HUES6 (cell line): ENCODE measurements at regions not wholly inside any gene's neighbourhood (a gene's known extent, or its start where the extent isn't known, plus 50 kb on each side); places are given as distances from the start of the nearest gene placed in this dataset.

Source experiments
- H3K27ac ChIP-seq: 2 replicates; pipeline ENCODE4 v1.7.0; 2013; ENCODE audit warnings: low read depth, mild to moderate bottlenecking, low read length, inconsistent platforms
- H3K27me3 ChIP-seq: 2 replicates; pipeline ENCODE4 v1.6.1; 2013; ENCODE audit warnings: low read length; ENCODE audit not compliant: control insufficient read depth, insufficient read depth
- H3K36me3 ChIP-seq: 2 replicates; pipeline ENCODE4 v1.6.1; 2013; ENCODE audit warnings: low read length; ENCODE audit not compliant: control insufficient read depth, insufficient read depth
- H3K4me1 ChIP-seq: 2 replicates; pipeline ENCODE4 v1.6.1; 2013; ENCODE audit warnings: low read length; ENCODE audit not compliant: control insufficient read depth, insufficient read depth
- H3K4me3 ChIP-seq: 2 replicates; pipeline ENCODE4 v1.5.1; 2013; ENCODE audit warnings: low read depth, low read length
- H3K9ac ChIP-seq: one replicate; pipeline ENCODE4 v1.6.1; 2013; ENCODE audit warnings: mild to moderate bottlenecking, low read length
- H3K9me3 ChIP-seq: 2 replicates; pipeline ENCODE4 v1.6.1; 2013; ENCODE audit warnings: low read depth, low read length; ENCODE audit not compliant: control insufficient read depth, insufficient read depth

DNA sequence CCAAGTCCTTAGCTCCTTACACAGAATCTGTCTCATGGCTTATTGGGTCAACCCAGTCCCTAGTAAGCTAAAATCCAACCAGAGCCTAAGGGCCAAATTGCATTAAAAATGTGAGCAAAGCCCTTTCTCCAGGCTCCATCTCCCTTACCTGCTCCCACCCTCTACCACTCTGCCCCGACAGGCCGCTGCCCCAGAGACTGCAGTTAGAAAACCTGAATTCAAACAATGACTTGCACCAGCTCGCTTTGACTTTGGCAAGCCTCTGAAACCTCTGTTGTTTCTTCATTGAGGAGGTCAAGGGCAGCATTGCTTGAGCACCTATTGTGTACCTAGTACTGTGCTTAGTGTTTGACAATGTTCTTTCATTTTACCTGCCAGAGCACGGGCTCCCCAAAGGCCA lies 188.1 kb upstream of the PMEPA1 start:
- no peak overlapping the region for H3K4me3 ChIP-seq
- H3K36me3 ChIP-seq: no peaks in the 10 kb centered on the region
- H3K9me3 ChIP-seq: no peaks in the 10 kb centered on the region
- H3K27me3 ChIP-seq: no peaks in the 10 kb centered on the region
- H3K4me1 ChIP-seq: peaks cover 15% of the 10 kb centered on the region; the same call in 1 of the 2 replicates
- H3K9ac ChIP-seq: no peak overlapping the region
- H3K27ac ChIP-seq: no peak overlapping the region

DNA sequence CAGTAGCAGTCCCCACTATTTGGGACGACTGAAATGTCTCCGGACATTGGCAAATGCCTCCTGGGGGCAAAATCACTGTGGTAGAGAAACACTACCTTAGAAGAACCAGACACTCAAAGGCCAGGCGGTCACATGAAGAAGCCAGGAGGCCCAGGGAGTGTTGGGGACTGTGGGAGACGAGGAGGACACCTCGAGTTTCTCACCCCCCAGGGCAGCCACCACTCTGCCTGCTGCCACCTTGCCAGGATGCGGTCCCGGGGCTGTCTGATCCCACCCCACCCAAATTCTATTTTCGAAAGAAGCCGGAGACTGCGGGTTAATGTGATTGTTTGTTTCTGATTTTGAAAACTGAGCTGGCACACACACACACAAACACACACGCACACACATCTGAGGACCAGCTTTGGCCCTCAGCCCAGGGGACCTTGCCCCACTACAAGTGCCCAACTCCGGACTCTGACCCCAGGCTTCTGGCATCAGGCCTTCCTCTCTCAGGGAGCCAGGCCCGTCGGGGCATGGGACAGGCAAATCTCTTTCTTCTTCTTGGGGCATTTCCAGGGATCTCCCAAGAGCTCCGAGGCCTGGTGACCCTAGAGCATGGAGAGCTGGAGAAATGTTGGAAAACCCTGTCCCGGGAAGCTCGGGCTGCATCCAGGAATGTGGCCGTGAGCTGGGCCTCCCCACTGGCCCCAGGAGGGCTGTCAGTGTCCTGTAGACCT lies 187.5 kb upstream of the PMEPA1 start:
- no peaks in the 10 kb centered on the region for H3K36me3 ChIP-seq
- H3K9me3 ChIP-seq: no peaks in the 10 kb centered on the region
- no peak overlapping the region for H3K4me3 ChIP-seq
- peaks cover 16% of the 10 kb centered on the region; the same call in 1 of the 2 replicates for H3K4me1 ChIP-seq
- H3K27ac ChIP-seq: no peak overlapping the region
- no peaks in the 10 kb centered on the region for H3K27me3 ChIP-seq
- no peak overlapping the region for H3K9ac ChIP-seq

DNA sequence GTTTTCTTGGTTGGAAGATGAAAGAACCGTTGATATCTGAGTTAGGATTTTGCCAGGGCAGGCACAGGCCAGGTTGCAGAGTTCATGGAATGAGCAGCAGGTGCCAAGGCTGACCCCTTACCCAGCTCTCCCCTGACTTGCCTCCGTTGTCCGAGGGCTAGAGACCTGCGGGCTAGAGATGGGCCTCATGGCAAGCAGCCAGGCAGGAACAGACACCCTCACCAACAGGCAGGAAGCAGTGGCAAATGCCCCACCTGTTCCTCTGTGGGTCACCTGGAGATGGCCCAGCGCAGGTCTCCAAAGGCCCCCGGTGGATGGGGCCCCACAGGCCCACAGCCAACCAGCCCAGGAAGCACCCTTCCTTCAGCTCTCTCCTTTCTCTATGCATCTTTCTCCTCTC lies 186.7 kb upstream of the PMEPA1 start:
- Histone ChIP-seq H3K27ac (no peak overlapping the region), H3K36me3 (no peaks in the 10 kb centered on the region), H3K9ac (no peak overlapping the region), H3K9me3 (no peaks in the 10 kb centered on the region), H3K4me1 (peaks cover 23% of the 10 kb centered on the region; the same call in 1 of the 2 replicates), H3K27me3 (no peaks in the 10 kb centered on the region), H3K4me3 (no peak overlapping the region)

DNA sequence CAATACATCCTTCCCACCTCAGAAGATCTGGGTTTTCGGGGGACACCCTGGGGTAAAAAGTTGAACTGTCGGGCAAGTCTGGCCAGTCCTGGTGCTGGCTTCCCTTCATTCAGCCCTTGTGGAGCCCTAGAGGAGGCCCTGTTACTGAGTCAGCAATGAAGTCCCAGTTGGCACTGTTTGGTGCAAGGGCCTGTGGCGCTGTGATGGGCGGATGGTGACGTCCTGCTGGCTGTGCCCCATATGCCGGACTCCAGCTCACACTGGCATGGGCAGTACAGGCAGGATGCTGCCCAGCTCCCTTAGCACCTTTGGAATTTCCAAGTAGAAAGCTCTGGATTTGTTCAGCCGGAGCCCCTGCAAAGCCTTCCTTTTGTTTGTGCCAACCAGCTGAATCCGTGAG lies 186.2 kb upstream of the PMEPA1 start:
- Histone ChIP-seq H3K9ac (no peak overlapping the region), H3K36me3 (no peaks in the 10 kb centered on the region), H3K27ac (no peak overlapping the region), H3K4me1 (peaks cover 23% of the 10 kb centered on the region; the same call in 1 of the 2 replicates), H3K9me3 (no peaks in the 10 kb centered on the region), H3K27me3 (no peaks in the 10 kb centered on the region), H3K4me3 (no peak overlapping the region)

DNA sequence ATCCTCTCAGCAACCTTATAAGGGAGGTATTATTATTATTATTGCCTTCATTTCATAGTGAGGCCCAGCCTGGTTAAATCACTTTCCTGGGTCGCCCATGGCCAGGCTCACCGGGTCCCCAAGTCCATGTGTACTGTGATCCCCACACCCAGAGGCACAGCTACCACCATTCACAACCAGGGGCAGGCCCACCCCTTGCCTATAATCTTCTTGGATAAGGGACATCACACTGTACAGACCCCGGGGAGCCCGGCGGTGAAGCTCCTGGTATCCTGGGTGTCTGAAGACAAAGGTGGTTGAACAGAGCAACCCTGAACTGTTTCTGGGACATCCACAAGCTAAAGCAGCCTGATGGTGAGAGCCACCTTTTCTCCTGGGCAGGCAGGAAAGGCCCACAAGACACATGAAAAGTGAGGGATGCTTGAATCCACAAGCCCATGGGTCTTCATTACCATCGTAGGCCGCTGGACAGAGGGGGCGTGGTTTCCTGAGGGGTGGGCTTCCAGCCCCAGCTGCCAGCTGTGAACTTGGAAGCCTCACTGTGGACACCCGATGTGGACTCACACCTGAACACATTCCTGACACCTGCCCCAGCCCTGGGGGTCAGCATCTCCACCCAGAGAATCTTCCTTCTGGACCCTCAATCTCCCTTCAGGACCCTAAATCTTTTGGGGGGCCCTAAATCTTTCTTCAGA lies 185.5 kb upstream of the PMEPA1 start:
- Histone ChIP-seq H3K9me3 (no peaks in the 10 kb centered on the region), H3K27ac (no peak overlapping the region), H3K4me1 (peaks cover 19% of the 10 kb centered on the region; the same call in 1 of the 2 replicates), H3K27me3 (no peaks in the 10 kb centered on the region), H3K4me3 (no peak overlapping the region), H3K36me3 (no peaks in the 10 kb centered on the region), H3K9ac (no peak overlapping the region)

DNA sequence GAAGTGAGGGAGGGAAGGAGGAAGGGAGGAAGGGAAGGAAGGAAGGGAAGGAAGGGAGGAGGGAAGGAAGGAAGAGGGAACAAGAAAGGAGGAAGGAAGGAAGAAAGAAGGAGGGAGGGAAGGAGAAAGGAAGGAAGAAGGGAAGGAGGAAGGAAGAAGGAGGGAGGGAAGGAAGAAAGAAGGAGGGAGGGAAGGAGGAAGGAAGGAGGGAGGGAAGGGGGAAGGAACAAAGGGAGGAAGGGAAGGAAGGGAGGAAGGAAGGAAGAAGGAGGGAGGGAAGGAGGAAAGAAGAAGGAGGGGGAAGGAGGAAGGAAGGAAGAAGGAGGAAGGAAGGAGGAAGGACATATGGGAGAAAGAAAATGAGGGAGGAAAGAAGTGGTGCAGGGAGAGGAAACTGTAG lies 184.7 kb upstream of the PMEPA1 start:
- Histone ChIP-seq H3K9ac (no peak overlapping the region), H3K27ac (no peak overlapping the region), H3K4me3 (no peak overlapping the region), H3K36me3 (no peaks in the 10 kb centered on the region), H3K9me3 (no peaks in the 10 kb centered on the region), H3K27me3 (no peaks in the 10 kb centered on the region), H3K4me1 (peaks cover 11% of the 10 kb centered on the region; the same call in 1 of the 2 replicates)

DNA sequence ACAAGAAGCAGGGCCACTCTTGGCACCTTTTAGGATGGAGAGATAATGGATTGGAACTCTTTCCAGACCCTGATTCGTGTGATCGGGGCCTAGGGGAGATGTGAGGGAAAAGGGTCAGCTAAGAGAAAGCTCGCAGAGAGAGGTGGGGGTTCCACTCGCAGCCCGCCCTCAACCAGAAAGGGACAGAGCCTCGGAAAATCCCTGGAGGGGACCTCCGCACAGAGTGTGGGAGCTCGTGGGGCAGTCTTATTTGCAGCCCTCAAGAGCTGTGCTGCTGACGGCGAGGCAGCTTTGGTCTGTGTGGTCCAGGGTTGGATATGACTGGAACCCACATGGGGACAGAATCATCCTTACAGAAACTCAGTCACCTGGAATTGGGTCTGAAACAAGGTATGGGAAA lies 184.3 kb upstream of the PMEPA1 start:
- peaks cover 7% of the 10 kb centered on the region; the same call in 1 of the 2 replicates for H3K4me1 ChIP-seq
- H3K27me3 ChIP-seq: no peaks in the 10 kb centered on the region
- no peaks in the 10 kb centered on the region for H3K36me3 ChIP-seq
- H3K9ac ChIP-seq: no peak overlapping the region
- no peaks in the 10 kb centered on the region for H3K9me3 ChIP-seq
- H3K4me3 ChIP-seq: no peak overlapping the region
- no peak overlapping the region for H3K27ac ChIP-seq

DNA sequence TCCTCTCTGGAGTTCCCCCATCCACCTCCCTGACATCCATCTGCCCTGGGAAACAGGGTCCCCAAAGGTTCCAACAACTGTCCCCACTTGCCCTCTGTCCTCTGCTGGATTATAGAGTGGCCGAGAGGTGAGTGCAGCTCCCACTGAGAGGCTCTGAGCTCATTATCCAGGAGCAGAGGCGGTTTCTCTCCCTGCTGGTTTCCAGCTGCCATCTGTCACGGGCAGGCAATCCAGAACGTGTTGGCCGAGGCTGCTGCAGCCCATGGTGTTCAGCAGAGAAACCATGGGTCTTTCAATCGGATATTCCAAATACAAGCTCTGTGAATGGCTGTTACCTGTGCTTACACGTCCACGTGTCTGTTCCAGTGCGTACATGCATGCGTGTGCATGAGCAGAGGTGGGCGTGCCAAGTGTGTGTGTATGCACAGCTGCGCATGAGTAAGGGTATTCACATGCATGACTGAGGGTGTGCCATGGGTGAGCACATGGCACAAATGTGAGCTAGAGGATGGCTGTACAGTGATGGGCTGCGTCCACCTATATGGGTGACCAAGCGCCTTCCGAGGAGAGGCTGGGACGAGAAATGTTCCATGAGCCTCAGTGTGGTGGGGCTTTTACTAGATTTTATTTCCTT lies 183.7 kb upstream of the PMEPA1 start:
- no peaks in the 10 kb centered on the region for H3K27me3 ChIP-seq
- H3K27ac ChIP-seq: no peak overlapping the region
- no peak overlapping the region for H3K9ac ChIP-seq
- no peak overlapping the region for H3K4me3 ChIP-seq
- H3K36me3 ChIP-seq: no peaks in the 10 kb centered on the region
- no peaks in the 10 kb centered on the region for H3K9me3 ChIP-seq
- H3K4me1 ChIP-seq: peaks cover 7% of the 10 kb centered on the region; the same call in 1 of the 2 replicates

DNA sequence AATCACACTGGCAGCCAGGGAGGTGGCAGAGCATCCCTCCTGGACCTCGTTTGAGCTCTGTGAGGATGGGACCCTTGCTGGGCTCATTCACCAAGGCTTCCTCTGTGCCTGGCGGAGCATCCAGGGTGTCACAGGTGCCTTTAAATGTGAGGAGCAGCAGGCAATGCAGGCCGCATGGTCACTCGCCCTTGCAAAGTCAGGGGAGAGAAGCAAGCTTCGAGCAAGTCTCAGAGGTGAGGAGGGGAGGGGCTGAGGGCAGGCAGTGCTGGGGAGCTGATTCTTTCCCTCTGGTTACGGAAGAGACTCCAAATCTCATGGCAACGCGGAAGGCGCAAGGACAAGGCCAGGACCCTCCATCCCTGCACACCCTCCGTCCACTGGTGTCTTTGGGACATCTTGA lies 182.7 kb upstream of the PMEPA1 start:
- Histone ChIP-seq H3K27ac (no peak overlapping the region), H3K27me3 (no peaks in the 10 kb centered on the region), H3K9me3 (no peaks in the 10 kb centered on the region), H3K4me3 (no peak overlapping the region), H3K36me3 (no peaks in the 10 kb centered on the region), H3K4me1 (peaks cover 7% of the 10 kb centered on the region; the same call in 1 of the 2 replicates), H3K9ac (no peak overlapping the region)

DNA sequence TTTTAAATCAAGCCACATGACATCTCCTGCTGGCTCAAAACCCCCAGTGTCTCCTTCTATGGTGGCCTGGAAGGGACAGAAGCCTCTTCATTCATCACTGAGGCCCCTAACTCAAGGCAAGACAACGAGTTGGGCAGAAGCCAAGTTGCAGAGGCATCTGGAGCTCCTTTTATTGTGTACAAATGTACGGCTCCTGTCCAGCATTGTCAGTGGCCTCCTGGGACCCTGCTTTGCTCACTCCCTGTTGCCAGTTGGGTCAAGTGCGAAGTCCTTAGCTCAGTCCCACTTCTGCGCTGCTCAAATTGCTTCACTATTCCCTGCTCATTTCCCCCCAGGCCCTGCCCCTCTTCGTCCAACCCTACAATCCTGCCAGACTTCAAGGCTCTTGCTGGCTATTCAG lies 181.2 kb upstream of the PMEPA1 start:
- no peak overlapping the region for H3K4me3 ChIP-seq
- no peak overlapping the region for H3K27ac ChIP-seq
- H3K36me3 ChIP-seq: no peaks in the 10 kb centered on the region
- H3K9ac ChIP-seq: no peak overlapping the region
- H3K9me3 ChIP-seq: no peaks in the 10 kb centered on the region
- H3K27me3 ChIP-seq: no peaks in the 10 kb centered on the region
- H3K4me1 ChIP-seq: peaks cover 7% of the 10 kb centered on the region; the same call in 1 of the 2 replicates

DNA sequence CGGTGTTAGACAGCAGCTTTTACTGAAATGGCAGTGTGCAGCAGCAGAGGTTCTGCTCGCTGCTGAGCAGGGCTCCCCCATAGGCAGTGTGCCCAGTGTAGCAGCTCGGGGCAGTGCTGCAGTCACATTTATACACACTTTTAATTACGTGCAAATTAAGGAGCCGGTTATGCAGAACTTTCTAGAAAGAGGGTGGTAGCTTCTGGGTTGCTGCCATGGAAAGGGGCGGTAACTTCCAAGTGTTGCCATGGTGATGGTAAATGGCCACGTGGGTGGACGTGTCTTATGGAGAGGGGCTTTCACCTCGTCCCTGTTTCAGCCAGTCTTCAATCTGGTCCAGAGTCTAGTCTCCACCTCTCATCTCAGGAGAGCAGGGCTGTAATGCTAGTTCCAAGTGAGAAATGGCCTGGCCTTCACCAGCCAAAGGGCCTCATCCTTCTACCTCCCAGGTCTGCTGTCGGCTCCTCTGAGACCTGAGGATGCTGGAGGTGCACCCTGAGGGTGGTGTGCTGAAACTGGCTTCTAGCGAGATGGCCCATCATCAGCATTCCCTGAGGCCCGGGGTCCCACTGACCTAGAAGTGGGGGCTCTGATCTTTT lies 180.5 kb upstream of the PMEPA1 start:
- H3K36me3 ChIP-seq: no peaks in the 10 kb centered on the region
- no peak overlapping the region for H3K27ac ChIP-seq
- H3K9me3 ChIP-seq: no peaks in the 10 kb centered on the region
- no peaks in the 10 kb centered on the region for H3K27me3 ChIP-seq
- no peak overlapping the region for H3K9ac ChIP-seq
- H3K4me3 ChIP-seq: no peak overlapping the region
- H3K4me1 ChIP-seq: peaks cover 7% of the 10 kb centered on the region; the same call in 1 of the 2 replicates
